ENCODE measurements at regions not wholly inside any gene's neighbourhood (a gene's known extent, or its start where the extent isn't known, plus 50 kb on each side); places are given as distances from the start of the nearest gene placed in this dataset.
"Not testable (repeated sequence)": the region's sequence is repeated elsewhere in the genome, so short reads cannot be mapped to it uniquely, and the experiment has no call there.

DNA sequence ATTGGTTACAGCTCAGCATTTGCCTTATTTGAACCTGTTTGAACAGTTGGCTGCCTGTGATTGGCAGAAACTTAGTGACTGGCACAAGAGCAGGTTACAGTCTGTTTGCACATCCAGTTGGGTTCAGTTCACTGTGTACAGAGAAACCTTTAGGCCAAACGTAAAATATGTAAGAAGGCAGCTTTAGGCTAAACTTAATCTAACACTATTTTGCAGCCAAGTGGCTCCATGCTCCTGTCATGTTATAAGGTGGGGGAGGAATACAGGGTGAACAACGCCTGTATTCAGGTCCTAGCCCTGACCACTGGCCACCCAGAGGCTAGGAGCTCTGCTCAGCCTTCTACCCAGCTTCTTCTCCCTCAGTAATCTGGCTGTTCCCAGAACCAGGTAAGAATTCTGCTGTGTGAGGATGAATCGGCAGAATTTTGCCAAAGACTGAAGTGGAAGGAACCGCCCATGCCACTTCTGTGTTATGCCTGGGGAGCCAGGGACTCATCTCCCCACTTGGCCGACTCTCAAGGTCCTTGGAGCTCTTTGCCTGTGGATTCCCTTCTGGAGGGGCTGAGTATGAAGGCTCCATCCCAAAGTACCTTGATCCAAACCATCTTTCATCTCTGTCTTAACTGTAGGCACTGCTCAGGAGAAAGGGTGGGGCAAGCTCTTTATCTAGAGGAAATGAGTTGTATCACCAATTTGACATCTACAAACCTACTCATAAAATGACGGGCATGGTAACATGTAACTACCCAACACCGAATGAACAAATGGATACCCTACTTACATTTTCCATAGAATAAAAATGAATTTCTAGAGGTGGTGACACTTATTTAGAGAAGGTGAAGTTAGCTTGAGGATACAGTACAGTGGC, 164.4 kb upstream of the NAMPT start:
- TF ChIP-seq ZFX (IDR thresholded peaks at IDR 0.05; ENCODE audit: borderline replicate concordance), result no peak
- TF ChIP-seq, protein P1, sequence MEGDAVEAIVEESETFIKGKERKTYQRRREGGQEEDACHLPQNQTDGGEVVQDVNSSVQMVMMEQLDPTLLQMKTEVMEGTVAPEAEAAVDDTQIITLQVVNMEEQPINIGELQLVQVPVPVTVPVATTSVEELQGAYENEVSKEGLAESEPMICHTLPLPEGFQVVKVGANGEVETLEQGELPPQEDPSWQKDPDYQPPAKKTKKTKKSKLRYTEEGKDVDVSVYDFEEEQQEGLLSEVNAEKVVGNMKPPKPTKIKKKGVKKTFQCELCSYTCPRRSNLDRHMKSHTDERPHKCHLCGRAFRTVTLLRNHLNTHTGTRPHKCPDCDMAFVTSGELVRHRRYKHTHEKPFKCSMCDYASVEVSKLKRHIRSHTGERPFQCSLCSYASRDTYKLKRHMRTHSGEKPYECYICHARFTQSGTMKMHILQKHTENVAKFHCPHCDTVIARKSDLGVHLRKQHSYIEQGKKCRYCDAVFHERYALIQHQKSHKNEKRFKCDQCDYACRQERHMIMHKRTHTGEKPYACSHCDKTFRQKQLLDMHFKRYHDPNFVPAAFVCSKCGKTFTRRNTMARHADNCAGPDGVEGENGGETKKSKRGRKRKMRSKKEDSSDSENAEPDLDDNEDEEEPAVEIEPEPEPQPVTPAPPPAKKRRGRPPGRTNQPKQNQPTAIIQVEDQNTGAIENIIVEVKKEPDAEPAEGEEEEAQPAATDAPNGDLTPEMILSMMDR (IDR thresholded peaks at IDR 0.05), result no peak
- H3K27ac ChIP-seq, result no peak overlapping the region

DNA sequence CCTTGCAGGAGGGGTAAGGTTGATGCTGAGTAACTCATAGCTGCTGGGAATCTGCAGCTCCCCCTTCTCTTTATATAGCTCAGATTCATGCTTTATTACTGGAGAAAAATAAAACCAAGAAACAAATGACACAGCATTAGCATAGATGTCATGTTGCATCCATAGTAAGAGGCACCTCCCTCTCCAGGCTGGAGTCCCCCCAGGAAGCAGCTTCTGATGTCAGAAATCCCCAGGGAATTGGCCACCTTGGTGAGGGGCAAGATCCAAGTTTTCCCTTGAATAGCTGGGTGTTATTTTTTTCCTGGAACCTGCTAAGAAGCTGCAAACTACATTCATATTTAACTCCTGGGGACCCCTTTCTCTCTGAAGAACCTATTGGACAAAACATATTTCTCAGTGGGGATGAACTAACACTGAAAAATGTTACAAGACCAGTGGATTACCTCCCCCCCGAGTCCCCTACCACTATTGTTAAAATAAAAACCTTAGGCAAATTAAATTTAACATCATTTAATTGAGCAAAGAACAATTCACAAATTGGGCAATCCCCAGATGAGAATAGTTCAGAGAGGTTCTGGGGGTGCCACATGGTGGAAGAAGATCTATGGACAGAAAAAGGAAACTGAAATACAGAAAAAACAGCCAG, 163.7 kb upstream of the NAMPT start:
- TF ChIP-seq, protein P1 (IDR thresholded peaks at IDR 0.05), result no peak
- no peak for TF ChIP-seq ZFX (IDR thresholded peaks at IDR 0.05; ENCODE audit: borderline replicate concordance)
- no peak overlapping the region for H3K27ac ChIP-seq

DNA sequence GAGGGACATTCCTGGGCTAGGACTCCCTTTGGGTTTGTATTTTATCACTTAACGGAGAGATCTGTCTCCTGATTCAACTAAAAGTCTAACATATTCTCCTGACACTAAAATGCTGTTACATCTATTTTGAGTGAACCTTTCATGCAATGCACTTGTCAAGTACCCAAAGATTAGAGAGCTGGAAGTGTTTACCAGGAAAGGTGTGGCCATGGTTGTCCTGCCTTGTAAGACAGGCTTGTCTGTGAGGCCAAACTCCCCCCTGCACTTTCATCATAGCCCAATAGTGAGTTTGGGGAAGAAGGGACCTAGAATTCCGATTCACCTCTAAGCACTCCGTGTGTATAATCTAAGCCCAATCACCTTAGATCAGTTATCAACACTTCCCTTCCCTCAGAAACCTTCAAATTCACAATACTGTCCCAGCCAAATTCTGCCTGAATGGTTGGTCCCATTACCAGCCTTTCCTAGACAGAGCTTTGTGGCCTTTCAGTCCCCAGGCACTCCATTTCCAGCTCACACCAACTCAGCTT, 162.6 kb upstream of the NAMPT start:
- TF ChIP-seq ZFX (IDR thresholded peaks at IDR 0.05; ENCODE audit: borderline replicate concordance), result no peak
- TF ChIP-seq, protein P1 (IDR thresholded peaks at IDR 0.05), result no peak
- no peak overlapping the region for H3K27ac ChIP-seq

DNA sequence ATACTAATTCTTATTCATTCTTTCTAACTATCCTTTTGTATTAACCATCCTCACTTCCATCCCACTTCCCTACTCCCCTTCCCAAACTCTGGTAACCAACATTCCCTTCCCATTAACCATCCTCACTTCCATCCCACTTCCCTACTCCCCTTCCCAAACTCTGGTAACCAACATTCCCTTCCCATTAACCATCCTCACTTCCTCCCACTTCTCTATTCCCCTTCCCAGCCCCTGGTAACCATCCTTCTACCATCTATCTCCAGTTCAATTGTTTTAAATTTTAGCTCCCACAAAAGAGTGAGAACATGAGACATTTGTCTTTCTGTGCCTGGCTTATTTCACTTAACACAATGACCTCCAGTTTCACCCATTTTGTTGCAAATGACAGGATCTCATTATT, 160.6 kb upstream of the NAMPT start:
- H3K27ac ChIP-seq, result not testable (repeated sequence)

DNA sequence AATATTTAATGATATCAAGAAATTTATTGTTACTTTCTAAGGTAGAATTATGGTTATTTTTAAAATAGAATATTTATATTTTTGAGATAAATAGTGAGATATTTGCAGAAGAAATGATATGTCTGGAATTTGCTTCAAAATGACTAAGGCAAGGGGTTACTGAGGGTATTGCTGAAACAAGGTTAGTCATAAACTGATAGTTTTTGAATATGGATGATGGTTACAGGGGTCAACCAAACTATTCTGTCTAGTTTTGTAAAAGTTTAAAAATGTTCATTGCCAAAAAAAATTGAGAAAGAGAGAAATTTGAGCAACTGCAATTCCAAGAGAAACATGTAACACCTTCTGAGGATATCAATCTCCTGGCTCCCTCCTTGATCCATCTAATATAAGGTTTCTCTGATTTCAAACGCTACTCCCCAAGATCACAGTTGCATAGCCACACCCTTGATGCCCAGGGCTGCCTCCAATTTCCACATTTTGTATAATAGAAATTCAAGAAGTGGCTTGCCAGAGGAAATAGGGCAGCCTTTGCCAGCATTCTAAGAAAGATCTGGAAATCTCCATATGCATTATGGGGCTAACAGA, 159.4 kb upstream of the NAMPT start:
- no peak for TF ChIP-seq ZFX (IDR thresholded peaks at IDR 0.05; ENCODE audit: borderline replicate concordance)
- TF ChIP-seq, protein P1 (IDR thresholded peaks at IDR 0.05), result no peak

DNA sequence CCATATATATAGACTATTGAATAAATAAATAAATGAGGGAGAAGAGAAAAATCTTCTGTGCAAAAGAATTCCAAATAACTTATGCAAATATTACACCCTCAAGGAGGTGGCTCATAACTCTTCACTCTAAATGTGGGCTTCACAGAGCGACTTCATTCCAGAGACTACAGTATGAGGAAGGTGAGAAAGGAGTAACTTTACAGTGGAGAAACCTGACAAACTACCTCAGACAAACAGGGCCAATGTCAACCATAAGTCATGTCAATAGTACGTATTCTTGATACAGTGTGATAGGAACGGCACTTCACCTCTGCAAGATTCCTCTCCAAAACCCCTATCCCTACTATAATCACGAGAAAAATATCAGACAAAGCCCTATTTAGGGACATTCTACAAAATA, 158.4 kb upstream of the NAMPT start:
- H3K27ac ChIP-seq, result no peak overlapping the region
- TF ChIP-seq, protein P1 (IDR thresholded peaks at IDR 0.05), result no peak
- no peak for TF ChIP-seq ZFX (IDR thresholded peaks at IDR 0.05; ENCODE audit: borderline replicate concordance)

More for the DNA sequence above, 159.4 kb upstream of the NAMPT start:
- no peak overlapping the region for H3K27ac ChIP-seq

DNA sequence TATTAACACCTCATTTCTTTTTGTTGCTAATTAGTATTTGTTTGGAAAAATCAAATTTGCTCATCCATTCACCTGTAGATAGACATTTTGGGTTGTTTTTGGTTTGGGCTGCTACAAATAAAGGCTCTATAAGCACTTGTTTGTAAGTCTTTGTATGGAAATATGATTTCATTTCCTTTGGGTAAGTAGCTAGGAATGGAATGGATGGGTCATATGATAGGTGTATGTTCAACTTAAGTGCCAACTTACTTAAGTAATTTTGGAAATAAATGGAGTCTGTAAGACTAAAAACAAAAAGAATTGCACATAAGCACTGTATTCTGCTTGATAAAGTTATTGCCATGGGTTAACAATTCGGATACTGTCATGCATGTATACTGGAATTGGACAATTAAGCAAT, 157.7 kb upstream of the NAMPT start:
- TF ChIP-seq, protein P1 (IDR thresholded peaks at IDR 0.05), result no peak
- TF ChIP-seq ZFX (IDR thresholded peaks at IDR 0.05; ENCODE audit: borderline replicate concordance), result no peak

DNA sequence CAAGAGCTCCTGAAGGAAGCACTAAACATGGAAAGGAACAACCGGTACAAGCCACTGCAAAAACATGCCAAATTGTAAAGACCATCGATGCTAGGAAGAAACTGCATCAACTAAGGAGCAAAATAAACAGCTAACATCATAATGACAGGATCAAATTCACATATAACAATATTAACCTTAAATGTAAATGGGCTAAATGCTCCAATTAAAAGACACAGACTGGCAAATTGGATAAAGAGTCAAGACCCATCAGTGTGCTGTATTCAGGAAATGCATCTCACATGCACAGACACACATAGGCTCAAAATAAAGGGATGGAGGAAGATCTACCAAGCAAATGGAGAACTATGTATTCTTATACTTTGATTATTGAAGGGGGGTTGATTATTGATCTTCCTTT, 156.6 kb upstream of the NAMPT start:
- H3K27ac ChIP-seq, result not testable (repeated sequence)

More for the DNA sequence above, 157.7 kb upstream of the NAMPT start:
- no peak overlapping the region for H3K27ac ChIP-seq

DNA sequence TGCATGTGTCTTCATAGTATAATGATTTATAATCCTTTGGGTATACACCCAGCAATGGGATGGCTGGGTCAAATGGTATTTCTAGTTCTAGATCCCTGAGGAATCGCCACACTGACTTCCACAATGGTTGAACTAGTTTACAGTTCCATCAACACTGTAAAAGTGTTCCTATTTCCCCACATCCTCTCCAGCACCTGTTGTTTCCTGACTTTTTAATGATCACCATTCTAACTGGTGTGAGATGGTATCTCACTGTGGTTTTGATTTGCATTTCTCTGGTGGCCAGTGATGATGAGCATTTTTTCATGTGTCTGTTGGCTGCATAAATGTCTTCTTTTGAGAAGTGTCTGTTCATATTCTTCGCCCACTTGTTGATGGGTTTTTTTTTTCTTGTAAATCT, 152.2 kb upstream of the NAMPT start:
- H3K27ac ChIP-seq, result not testable (repeated sequence)

All from 22Rv1 (cell line).